ENCODE measurements at regions not wholly inside any gene's neighbourhood (a gene's known extent, or its start where the extent isn't known, plus 50 kb on each side); places are given as distances from the start of the nearest gene placed in this dataset.

GRCh38 chr1:101742509-101742908 lies 254.2 kb downstream of the OLFM3 start:
- DNase-seq: no peak
- Histone ChIP-seq H3K27ac (no peak overlapping the region), H3K36me3 (no peaks in the 10 kb centered on the region), H3K27me3 (no peaks in the 10 kb centered on the region), H3K4me3 (no peak overlapping the region), H3K9ac (ENCODE audit: low read depth in 2 of 2, low read length in 2 of 2) (no peak overlapping the region), H3K4me1 (no peaks in the 10 kb centered on the region), H3K9me3 (no peaks in the 10 kb centered on the region)
- intact Hi-C loops (cut with DNase I): no loop called here
- TF ChIP-seq CTCF (IDR thresholded peaks at IDR 0.05): no peak

- Histone ChIP-seq H3K9me3 (no peaks in the 10 kb centered on the region), H3K27ac (no peak overlapping the region), H3K4me3 (no peak overlapping the region), H3K36me3 (no peaks in the 10 kb centered on the region), H3K27me3 (no peaks in the 10 kb centered on the region), H3K4me1 (no peaks in the 10 kb centered on the region), H3K9ac (ENCODE audit: low read depth in 2 of 2, low read length in 2 of 2) (no peak overlapping the region)
- no peak for TF ChIP-seq CTCF (IDR thresholded peaks at IDR 0.05)
- intact Hi-C loops (cut with DNase I): no loop called here
- DNase-seq: no peak
These were observed 251.0 kb downstream of the OLFM3 start for GRCh38 chr1:101745551-101746270.

- Histone ChIP-seq H3K4me3 (no peak overlapping the region), H3K9ac (ENCODE audit: low read depth in 2 of 2, low read length in 2 of 2) (no peak overlapping the region), H3K9me3 (no peaks in the 10 kb centered on the region), H3K27me3 (no peaks in the 10 kb centered on the region), H3K36me3 (no peaks in the 10 kb centered on the region), H3K27ac (no peak overlapping the region), H3K4me1 (no peaks in the 10 kb centered on the region)
- intact Hi-C loops (cut with DNase I): no loop called here
- no peak for DNase-seq
- no peak for TF ChIP-seq CTCF (IDR thresholded peaks at IDR 0.05)
These were observed 248.6 kb downstream of the OLFM3 start for GRCh38 chr1:101748077-101748476.
